Activated T-cell treated with anti-CD3 and anti-CD28 coated beads, Interleukin-2, amount 50 U/mL, for 4 hours (primary cell): ENCODE measurements at regions not wholly inside any gene's neighbourhood (a gene's known extent, or its start where the extent isn't known, plus 50 kb on each side); places are given as distances from the start of the nearest gene placed in this dataset.

Experiments
- ATAC-seq, 2 donors: fragments of 200-7000 bp; cut with Tn5 transposase; one replicate each; pipeline ENCODE4 v1.10.0; 2021
- DNase-seq: peaks from one replicate; pipeline ENCODE4 v3.0.0-alpha.2; 2020
- H3K27me3 Mint-ChIP-seq: one replicate; pipeline ENCODE4 v1.8.0; 2021; ENCODE audit warnings: low read depth, mixed read lengths
- H3K36me3 Mint-ChIP-seq: one replicate; pipeline ENCODE4 v1.8.0; 2022; ENCODE audit warnings: mixed read lengths; ENCODE audit not compliant: insufficient read depth
- H3K4me1 Mint-ChIP-seq: one replicate; pipeline ENCODE4 v1.8.0; 2021; ENCODE audit warnings: low read depth, mixed read lengths
- H3K4me3 Mint-ChIP-seq: one replicate; pipeline ENCODE4 v1.8.0; 2021; ENCODE audit warnings: mild to moderate bottlenecking, moderate library complexity, mixed read lengths
- H3K9me3 Mint-ChIP-seq: one replicate; pipeline ENCODE4 v1.8.0; 2021; ENCODE audit warnings: mixed read lengths

GRCh38 chr4:65954416-65954815 is 284.1 kb upstream of the EPHA5 start:
- no peaks in the 10 kb centered on the region for H3K4me1 Mint-ChIP-seq
- H3K27me3 Mint-ChIP-seq = no peaks in the 10 kb centered on the region
- no peaks in the 10 kb centered on the region for H3K36me3 Mint-ChIP-seq
- ATAC-seq = no peak
- DNase-seq = no peak
- H3K9me3 Mint-ChIP-seq = peaks cover 19% of the 10 kb centered on the region
- no peak overlapping the region for H3K4me3 Mint-ChIP-seq

- Mint-ChIP-seq H3K9me3 (peaks cover 15% of the 10 kb centered on the region), H3K4me3 (no peak overlapping the region), H3K4me1 (no peaks in the 10 kb centered on the region), H3K27me3 (no peaks in the 10 kb centered on the region), H3K36me3 (no peaks in the 10 kb centered on the region)
- DNase-seq (no peak), ATAC-seq (no peak)
Measured at GRCh38 chr4:65951177-65951576, 280.9 kb upstream of the EPHA5 start.

- Mint-ChIP-seq H3K4me3 (no peak overlapping the region), H3K27me3 (no peaks in the 10 kb centered on the region), H3K9me3 (no peaks in the 10 kb centered on the region), H3K4me1 (no peaks in the 10 kb centered on the region), H3K36me3 (no peaks in the 10 kb centered on the region)
- no peak for DNase-seq
- ATAC-seq = no peak
Measured at GRCh38 chr4:65943076-65943475, 272.8 kb upstream of the EPHA5 start.

- peaks cover 7% of the 10 kb centered on the region for H3K9me3 Mint-ChIP-seq
- no peak overlapping the region for H3K4me3 Mint-ChIP-seq
- no peaks in the 10 kb centered on the region for H3K4me1 Mint-ChIP-seq
- ATAC-seq = no peak
- no peaks in the 10 kb centered on the region for H3K36me3 Mint-ChIP-seq
- no peak for DNase-seq
- no peaks in the 10 kb centered on the region for H3K27me3 Mint-ChIP-seq
Measured at GRCh38 chr4:65924843-65925242, 254.6 kb upstream of the EPHA5 start.

- H3K36me3 Mint-ChIP-seq = no peaks in the 10 kb centered on the region
- H3K4me3 Mint-ChIP-seq = no peak overlapping the region
- no peaks in the 10 kb centered on the region for H3K4me1 Mint-ChIP-seq
- peaks cover 7% of the 10 kb centered on the region for H3K9me3 Mint-ChIP-seq
- no peaks in the 10 kb centered on the region for H3K27me3 Mint-ChIP-seq
- DNase-seq = no peak
- no peak for ATAC-seq
Measured at GRCh38 chr4:65923616-65924015, 253.3 kb upstream of the EPHA5 start.

GRCh38 chr4:65921180-65921579 is 250.9 kb upstream of the EPHA5 start:
- no peaks in the 10 kb centered on the region for H3K27me3 Mint-ChIP-seq
- no peak overlapping the region for H3K4me3 Mint-ChIP-seq
- H3K36me3 Mint-ChIP-seq = no peaks in the 10 kb centered on the region
- DNase-seq = no peak
- H3K9me3 Mint-ChIP-seq = peaks cover 14% of the 10 kb centered on the region
- no peak for ATAC-seq
- H3K4me1 Mint-ChIP-seq = no peaks in the 10 kb centered on the region

GRCh38 chr4:65918872-65919271 is 248.6 kb upstream of the EPHA5 start:
- H3K4me1 Mint-ChIP-seq = no peaks in the 10 kb centered on the region
- DNase-seq (no peak), ATAC-seq (no peak)
- no peaks in the 10 kb centered on the region for H3K27me3 Mint-ChIP-seq
- H3K36me3 Mint-ChIP-seq = no peaks in the 10 kb centered on the region
- H3K9me3 Mint-ChIP-seq = peaks cover 14% of the 10 kb centered on the region
- no peak overlapping the region for H3K4me3 Mint-ChIP-seq

- Mint-ChIP-seq H3K4me1 (no peaks in the 10 kb centered on the region), H3K36me3 (no peaks in the 10 kb centered on the region), H3K4me3 (no peak overlapping the region), H3K9me3 (peaks cover 14% of the 10 kb centered on the region), H3K27me3 (no peaks in the 10 kb centered on the region)
- no peak for ATAC-seq
- no peak for DNase-seq
Measured at GRCh38 chr4:65918212-65918611, 247.9 kb upstream of the EPHA5 start.

GRCh38 chr4:65917486-65917885 is 247.2 kb upstream of the EPHA5 start:
- no peaks in the 10 kb centered on the region for H3K36me3 Mint-ChIP-seq
- no peak for ATAC-seq
- peaks cover 14% of the 10 kb centered on the region for H3K9me3 Mint-ChIP-seq
- no peaks in the 10 kb centered on the region for H3K27me3 Mint-ChIP-seq
- no peak overlapping the region for H3K4me3 Mint-ChIP-seq
- no peaks in the 10 kb centered on the region for H3K4me1 Mint-ChIP-seq
- DNase-seq = no peak

GRCh38 chr4:65911720-65912119 is 241.4 kb upstream of the EPHA5 start:
- Mint-ChIP-seq H3K4me3 (no peak overlapping the region), H3K27me3 (no peaks in the 10 kb centered on the region), H3K9me3 (peaks cover 1% of the 10 kb centered on the region), H3K4me1 (no peaks in the 10 kb centered on the region), H3K36me3 (no peaks in the 10 kb centered on the region)
- ATAC-seq (no peak), DNase-seq (no peak)

GRCh38 chr4:65893957-65894755 is 223.9 kb upstream of the EPHA5 start:
- no peak overlapping the region for H3K4me3 Mint-ChIP-seq
- H3K4me1 Mint-ChIP-seq = no peaks in the 10 kb centered on the region
- no peak for DNase-seq
- no peaks in the 10 kb centered on the region for H3K36me3 Mint-ChIP-seq
- H3K27me3 Mint-ChIP-seq = no peaks in the 10 kb centered on the region
- no peak for ATAC-seq
- H3K9me3 Mint-ChIP-seq = peaks cover 6% of the 10 kb centered on the region

- Mint-ChIP-seq H3K4me3 (no peak overlapping the region), H3K4me1 (no peaks in the 10 kb centered on the region), H3K36me3 (no peaks in the 10 kb centered on the region), H3K9me3 (no peaks in the 10 kb centered on the region), H3K27me3 (no peaks in the 10 kb centered on the region)
- DNase-seq (no peak), ATAC-seq (no peak)
Measured at GRCh38 chr4:65893271-65893670, 223.0 kb upstream of the EPHA5 start.

GRCh38 chr4:65880594-65880993 is 210.3 kb upstream of the EPHA5 start:
- Mint-ChIP-seq H3K4me3 (no peak overlapping the region), H3K36me3 (no peaks in the 10 kb centered on the region), H3K4me1 (no peaks in the 10 kb centered on the region), H3K27me3 (no peaks in the 10 kb centered on the region), H3K9me3 (peaks cover 4% of the 10 kb centered on the region)
- no peak for DNase-seq
- ATAC-seq = no peak

GRCh38 chr4:65868096-65868824 is 198.0 kb upstream of the EPHA5 start:
- Mint-ChIP-seq H3K36me3 (no peaks in the 10 kb centered on the region), H3K9me3 (peaks cover 6% of the 10 kb centered on the region), H3K4me1 (no peaks in the 10 kb centered on the region), H3K27me3 (no peaks in the 10 kb centered on the region), H3K4me3 (no peak overlapping the region)
- DNase-seq (no peak), ATAC-seq (no peak)

- H3K9me3 Mint-ChIP-seq = peaks cover 9% of the 10 kb centered on the region
- H3K4me3 Mint-ChIP-seq = no peak overlapping the region
- H3K27me3 Mint-ChIP-seq = no peaks in the 10 kb centered on the region
- DNase-seq (no peak), ATAC-seq (no peak)
- H3K36me3 Mint-ChIP-seq = no peaks in the 10 kb centered on the region
- H3K4me1 Mint-ChIP-seq = no peaks in the 10 kb centered on the region
Measured at GRCh38 chr4:65865489-65865888, 195.2 kb upstream of the EPHA5 start.
